ENCODE measurements at regions not wholly inside any gene's neighbourhood (a gene's known extent, or its start where the extent isn't known, plus 50 kb on each side); places are given as distances from the start of the nearest gene placed in this dataset.

- Histone ChIP-seq H3K79me2 (replicated peaks; ENCODE audit: insufficient read depth) (no peaks in the 10 kb centered on the region), H3K9me2 (ENCODE audit: insufficient read depth) (peaks cover 1% of the 10 kb centered on the region), H3K36me3 (ENCODE audit: insufficient read depth) (no peaks in the 10 kb centered on the region), H2AFZ (no peak overlapping the region), H3K27me3 (ENCODE audit: insufficient read depth) (peaks cover 51% of the 10 kb centered on the region), H3K27ac (ENCODE audit: low read depth) (no peak overlapping the region), H3K4me1 (ENCODE audit: insufficient read depth) (peaks cover 17% of the 10 kb centered on the region), H3F3A (replicated peaks; ENCODE audit: low read depth) (peaks cover 12% of the 10 kb centered on the region; the same call in 1 of the 2 replicates), H3K4me2 (no peak overlapping the region), H4K20me1 (replicated peaks; ENCODE audit: insufficient read depth) (no peaks in the 10 kb centered on the region), H3K4me3 (no peak overlapping the region)
- Mint-ChIP-seq H3K27ac (no peak overlapping the region), H3K4me3 (no peak overlapping the region), H3K4me1 (peaks cover 17% of the 10 kb centered on the region), H3K9me3 (no peaks in the 10 kb centered on the region), H3K27me3 (ENCODE audit: insufficient read depth, low read depth, poor library complexity) (peaks cover 43% of the 10 kb centered on the region), H3K36me3 (ENCODE audit: low read depth) (no peaks in the 10 kb centered on the region)
- TF ChIP-seq STAT1 (IDR thresholded peaks at IDR 0.05; ENCODE audit: unreplicated experiment): no peak
- TF ChIP-seq ZNF114 (CRISPR knock-in tag; IDR thresholded peaks at IDR 0.05): no peak
- no peak for TF ChIP-seq REST (IDR thresholded peaks at IDR 0.05; ENCODE audit: unreplicated experiment)
- TF ChIP-seq, protein P1, sequence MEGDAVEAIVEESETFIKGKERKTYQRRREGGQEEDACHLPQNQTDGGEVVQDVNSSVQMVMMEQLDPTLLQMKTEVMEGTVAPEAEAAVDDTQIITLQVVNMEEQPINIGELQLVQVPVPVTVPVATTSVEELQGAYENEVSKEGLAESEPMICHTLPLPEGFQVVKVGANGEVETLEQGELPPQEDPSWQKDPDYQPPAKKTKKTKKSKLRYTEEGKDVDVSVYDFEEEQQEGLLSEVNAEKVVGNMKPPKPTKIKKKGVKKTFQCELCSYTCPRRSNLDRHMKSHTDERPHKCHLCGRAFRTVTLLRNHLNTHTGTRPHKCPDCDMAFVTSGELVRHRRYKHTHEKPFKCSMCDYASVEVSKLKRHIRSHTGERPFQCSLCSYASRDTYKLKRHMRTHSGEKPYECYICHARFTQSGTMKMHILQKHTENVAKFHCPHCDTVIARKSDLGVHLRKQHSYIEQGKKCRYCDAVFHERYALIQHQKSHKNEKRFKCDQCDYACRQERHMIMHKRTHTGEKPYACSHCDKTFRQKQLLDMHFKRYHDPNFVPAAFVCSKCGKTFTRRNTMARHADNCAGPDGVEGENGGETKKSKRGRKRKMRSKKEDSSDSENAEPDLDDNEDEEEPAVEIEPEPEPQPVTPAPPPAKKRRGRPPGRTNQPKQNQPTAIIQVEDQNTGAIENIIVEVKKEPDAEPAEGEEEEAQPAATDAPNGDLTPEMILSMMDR (conservative IDR thresholded peaks at IDR 0.05; ENCODE audit: low read depth in 2 of 2): no peak
- TF ChIP-seq EZH2phosphoT487 (IDR thresholded peaks at IDR 0.05; ENCODE audit: unreplicated experiment): no peak
- TF ChIP-seq CREB1 (CRISPR knock-in tag; IDR thresholded peaks at IDR 0.05; ENCODE audit: low read depth): no peak
- TF ChIP-seq, protein P2, sequence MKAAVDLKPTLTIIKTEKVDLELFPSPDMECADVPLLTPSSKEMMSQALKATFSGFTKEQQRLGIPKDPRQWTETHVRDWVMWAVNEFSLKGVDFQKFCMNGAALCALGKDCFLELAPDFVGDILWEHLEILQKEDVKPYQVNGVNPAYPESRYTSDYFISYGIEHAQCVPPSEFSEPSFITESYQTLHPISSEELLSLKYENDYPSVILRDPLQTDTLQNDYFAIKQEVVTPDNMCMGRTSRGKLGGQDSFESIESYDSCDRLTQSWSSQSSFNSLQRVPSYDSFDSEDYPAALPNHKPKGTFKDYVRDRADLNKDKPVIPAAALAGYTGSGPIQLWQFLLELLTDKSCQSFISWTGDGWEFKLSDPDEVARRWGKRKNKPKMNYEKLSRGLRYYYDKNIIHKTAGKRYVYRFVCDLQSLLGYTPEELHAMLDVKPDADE (IDR thresholded peaks at IDR 0.05): no peak
- no peak for TF ChIP-seq JUNB (IDR thresholded peaks at IDR 0.05; ENCODE audit: unreplicated experiment)
- no peak for TF ChIP-seq ZNF331 (CRISPR knock-in tag; IDR thresholded peaks at IDR 0.05; ENCODE audit: low read depth)
- TF ChIP-seq ZNF462 (CRISPR knock-in tag; IDR thresholded peaks at IDR 0.05): no peak
- TF ChIP-seq POLR2AphosphoS5 (IDR thresholded peaks at IDR 0.05; ENCODE audit: low read depth): no peak
- no peak for TF ChIP-seq NANOG (IDR thresholded peaks at IDR 0.05; ENCODE audit: borderline replicate concordance)
- ATAC-seq (no peak), DNase-seq (ENCODE audit: low spot score) (no peak)
Measured at GRCh38 chr5:73314395-73315257, 134.0 kb downstream of the FOXD1 start.
